Endothelial cell of umbilical vein (primary cell): ENCODE measurements at regions not wholly inside any gene's neighbourhood (a gene's known extent, or its start where the extent isn't known, plus 50 kb on each side); places are given as distances from the start of the nearest gene placed in this dataset.

Source experiments
- TF ChIP-seq, protein P1 (sequence below), 2 donors: IDR thresholded peaks; 1 replicate in 1 of 2; 2 replicates in 1 of 2; pipeline ENCODE4 v1.5.1; 2011; ENCODE audit warnings: low read length in 2 of 2, mild to moderate bottlenecking in 2 of 2, moderate library complexity in 2 of 2, control low read depth in 1 of 2, inconsistent platforms in 1 of 2, low read depth in 1 of 2; ENCODE audit not compliant: insufficient read depth in 1 of 2; ENCODE audit errors: extremely low read depth in 1 of 2
- TF ChIP-seq, protein P2 (sequence below): IDR thresholded peaks from 2 replicates; pipeline ENCODE4 v1.6.1; 2011; ENCODE audit not compliant: insufficient read depth, insufficient read length

DNA sequence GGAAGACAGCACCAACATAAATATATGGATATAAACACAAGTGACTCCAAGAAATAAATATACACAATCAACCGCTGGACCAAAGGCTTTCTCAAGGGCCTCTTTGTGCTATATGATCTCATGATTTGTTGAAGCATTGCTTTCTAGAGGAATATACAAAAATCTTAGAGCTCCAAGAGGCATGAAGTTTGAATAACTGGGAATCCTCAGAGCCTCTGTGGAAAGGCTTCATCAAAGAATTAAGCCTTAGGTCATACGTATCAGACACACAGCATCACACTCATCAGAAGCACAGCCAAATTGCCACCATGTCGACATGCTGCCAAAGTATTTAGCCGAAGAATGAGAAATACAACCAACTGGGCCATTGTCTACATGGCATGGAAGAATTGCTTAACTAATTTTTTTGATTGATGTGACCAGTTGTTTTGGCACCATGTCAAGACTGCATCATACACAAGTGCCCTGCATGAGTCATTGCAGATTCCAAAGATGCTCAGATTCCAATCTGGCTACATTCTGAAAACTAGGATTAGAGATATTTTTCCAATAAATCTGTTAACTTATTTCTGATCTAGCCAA lies 860.6 kb upstream of the ZEB2 start:
- TF ChIP-seq, protein P1, sequence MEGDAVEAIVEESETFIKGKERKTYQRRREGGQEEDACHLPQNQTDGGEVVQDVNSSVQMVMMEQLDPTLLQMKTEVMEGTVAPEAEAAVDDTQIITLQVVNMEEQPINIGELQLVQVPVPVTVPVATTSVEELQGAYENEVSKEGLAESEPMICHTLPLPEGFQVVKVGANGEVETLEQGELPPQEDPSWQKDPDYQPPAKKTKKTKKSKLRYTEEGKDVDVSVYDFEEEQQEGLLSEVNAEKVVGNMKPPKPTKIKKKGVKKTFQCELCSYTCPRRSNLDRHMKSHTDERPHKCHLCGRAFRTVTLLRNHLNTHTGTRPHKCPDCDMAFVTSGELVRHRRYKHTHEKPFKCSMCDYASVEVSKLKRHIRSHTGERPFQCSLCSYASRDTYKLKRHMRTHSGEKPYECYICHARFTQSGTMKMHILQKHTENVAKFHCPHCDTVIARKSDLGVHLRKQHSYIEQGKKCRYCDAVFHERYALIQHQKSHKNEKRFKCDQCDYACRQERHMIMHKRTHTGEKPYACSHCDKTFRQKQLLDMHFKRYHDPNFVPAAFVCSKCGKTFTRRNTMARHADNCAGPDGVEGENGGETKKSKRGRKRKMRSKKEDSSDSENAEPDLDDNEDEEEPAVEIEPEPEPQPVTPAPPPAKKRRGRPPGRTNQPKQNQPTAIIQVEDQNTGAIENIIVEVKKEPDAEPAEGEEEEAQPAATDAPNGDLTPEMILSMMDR (IDR thresholded peaks at IDR 0.05; ENCODE audit: extremely low read depth in 1 of 2, insufficient read depth in 1 of 2, low read depth in 1 of 2, low read length in 2 of 2) = no peak
- TF ChIP-seq, protein P2, sequence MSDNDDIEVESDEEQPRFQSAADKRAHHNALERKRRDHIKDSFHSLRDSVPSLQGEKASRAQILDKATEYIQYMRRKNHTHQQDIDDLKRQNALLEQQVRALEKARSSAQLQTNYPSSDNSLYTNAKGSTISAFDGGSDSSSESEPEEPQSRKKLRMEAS = no peak
